ENCODE measurements at regions not wholly inside any gene's neighbourhood (a gene's known extent, or its start where the extent isn't known, plus 50 kb on each side); places are given as distances from the start of the nearest gene placed in this dataset.

DNA sequence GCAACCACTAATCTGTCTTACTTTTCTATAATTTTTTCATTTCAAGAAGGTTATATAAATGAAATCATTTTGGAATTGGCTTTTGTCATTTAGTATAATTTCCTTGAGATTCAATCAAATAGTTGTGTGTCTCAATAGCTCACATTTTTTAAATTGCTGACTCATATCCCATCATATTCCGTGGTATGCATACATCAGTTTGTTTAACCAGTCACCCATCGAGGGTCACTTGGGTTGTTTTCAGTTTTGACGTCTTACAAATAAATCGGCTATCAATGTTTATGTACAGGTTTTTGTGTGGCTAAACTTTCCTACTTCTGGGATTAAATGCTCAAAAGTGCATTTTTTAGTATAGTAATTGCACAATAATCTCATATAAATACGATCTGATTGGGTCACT, 185.5 kb downstream of the TAF11L14 start:
- TF ChIP-seq, protein P1, sequence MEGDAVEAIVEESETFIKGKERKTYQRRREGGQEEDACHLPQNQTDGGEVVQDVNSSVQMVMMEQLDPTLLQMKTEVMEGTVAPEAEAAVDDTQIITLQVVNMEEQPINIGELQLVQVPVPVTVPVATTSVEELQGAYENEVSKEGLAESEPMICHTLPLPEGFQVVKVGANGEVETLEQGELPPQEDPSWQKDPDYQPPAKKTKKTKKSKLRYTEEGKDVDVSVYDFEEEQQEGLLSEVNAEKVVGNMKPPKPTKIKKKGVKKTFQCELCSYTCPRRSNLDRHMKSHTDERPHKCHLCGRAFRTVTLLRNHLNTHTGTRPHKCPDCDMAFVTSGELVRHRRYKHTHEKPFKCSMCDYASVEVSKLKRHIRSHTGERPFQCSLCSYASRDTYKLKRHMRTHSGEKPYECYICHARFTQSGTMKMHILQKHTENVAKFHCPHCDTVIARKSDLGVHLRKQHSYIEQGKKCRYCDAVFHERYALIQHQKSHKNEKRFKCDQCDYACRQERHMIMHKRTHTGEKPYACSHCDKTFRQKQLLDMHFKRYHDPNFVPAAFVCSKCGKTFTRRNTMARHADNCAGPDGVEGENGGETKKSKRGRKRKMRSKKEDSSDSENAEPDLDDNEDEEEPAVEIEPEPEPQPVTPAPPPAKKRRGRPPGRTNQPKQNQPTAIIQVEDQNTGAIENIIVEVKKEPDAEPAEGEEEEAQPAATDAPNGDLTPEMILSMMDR (IDR thresholded peaks at IDR 0.05): no peak
- TF ChIP-seq EP300 (IDR thresholded peaks at IDR 0.05): no peak
